H1 (cell line): ENCODE measurements at regions not wholly inside any gene's neighbourhood (a gene's known extent, or its start where the extent isn't known, plus 50 kb on each side); places are given as distances from the start of the nearest gene placed in this dataset.
"Not testable (repeated sequence)": the region's sequence is repeated elsewhere in the genome, so short reads cannot be mapped to it uniquely, and the experiment has no call there.

Experiments
- CTCF ChIA-PET: fragments of 300-600 bp; sonication (Branson Sonifier 250); formaldehyde crosslinking; loops from one replicate; lab custom pipeline; 2021; ENCODE audit not compliant: partially characterized antibody; lab: Charles Lee
- POLR2A ChIA-PET: fragments of 300-600 bp; sonication (Branson Sonifier 250); formaldehyde crosslinking; loops from one replicate; lab custom pipeline; 2021; ENCODE audit warnings: inconsistent platforms; ENCODE audit not compliant: partially characterized antibody; lab: Charles Lee
- DNase-seq, 2 experiments: peaks; one replicate each; pipeline versions ENCODE4 v3.0.0 to v3.0.0-alpha.2; 2010 to 2022; ENCODE audit warnings: low spot score in 2 of 2, low read depth in 1 of 2, mixed read lengths in 1 of 2
- FAIRE-seq: peaks from 2 replicates; lab custom pipeline; 2011; peaks lifted over from hg19 to GRCh38; lab: Jason Lieb, UNC
- H2AFZ ChIP-seq: 2 replicates; pipeline ENCODE4 v1.8.1; 2012; ENCODE audit warnings: low read length, inconsistent platforms
- H2AK5ac ChIP-seq: 2 replicates; pipeline ENCODE4 v1.6.1; 2013; ENCODE audit warnings: low read depth, low read length
- H2BK120ac ChIP-seq: replicated peaks from 2 replicates; pipeline ENCODE3; 2013; ENCODE audit warnings: low read depth, low read length, inconsistent platforms
- H2BK12ac ChIP-seq: 2 replicates; pipeline ENCODE4 v1.6.1; 2013; ENCODE audit warnings: low read depth, low read length
- H2BK15ac ChIP-seq: 2 replicates; pipeline ENCODE4 v1.6.1; 2013; ENCODE audit warnings: low read length
- H2BK20ac ChIP-seq: 2 replicates; pipeline ENCODE4 v1.6.1; 2013; ENCODE audit warnings: low read length
- H2BK5ac ChIP-seq: 2 replicates; pipeline ENCODE4 v1.6.1; 2013; ENCODE audit warnings: low read depth, low read length
- H3K14ac ChIP-seq: 2 replicates; pipeline ENCODE4 v1.6.1; 2013; ENCODE audit warnings: inconsistent platforms; ENCODE audit not compliant: insufficient read length
- H3K18ac ChIP-seq: 2 replicates; pipeline ENCODE4 v1.6.1; 2013; ENCODE audit warnings: low read length; ENCODE audit errors: extremely low read depth
- H3K23ac ChIP-seq: 2 replicates; pipeline ENCODE4 v1.6.1; 2013; ENCODE audit warnings: inconsistent platforms; ENCODE audit not compliant: insufficient read length
- H3K23me2 ChIP-seq: 2 replicates; pipeline ENCODE4 v1.6.1; 2013; ENCODE audit warnings: low read depth, low read length
- H3K27ac ChIP-seq: 2 replicates; pipeline ENCODE4 v1.6.1; 2011; ENCODE audit warnings: low read depth, low read length, inconsistent platforms
- H3K27me3 ChIP-seq, 4 experiments: replicated peaks in 1 of 4; 1 replicate in 1 of 4; 2 replicates in 3 of 4; pipeline versions ENCODE4 v1.6.1 to v1.8.1; 2011 to 2013; ENCODE audit warnings: low read length in 3 of 4, mild to moderate bottlenecking in 3 of 4, inconsistent platforms in 2 of 4, mixed read lengths in 2 of 4, moderate library complexity in 1 of 4; ENCODE audit not compliant: control insufficient read depth in 3 of 4, insufficient read depth in 3 of 4; ENCODE audit errors: extremely low read depth in 1 of 4
- H3K36me3 ChIP-seq, 4 experiments: 2 replicates each; pipeline versions ENCODE4 v1.6.1 to v1.8.1; 2011 to 2013; ENCODE audit warnings: mild to moderate bottlenecking in 4 of 4, low read length in 3 of 4, moderate library complexity in 2 of 4, control low read depth in 1 of 4, inconsistent platforms in 1 of 4; ENCODE audit not compliant: insufficient read depth in 4 of 4, control insufficient read depth in 2 of 4
- H3K4ac ChIP-seq: replicated peaks from 2 replicates; pipeline ENCODE3; 2013; ENCODE audit warnings: low read length, low read depth, mixed read lengths, inconsistent platforms; ENCODE audit not compliant: insufficient read length
- H3K4me1 ChIP-seq, 4 experiments: replicated peaks in 1 of 4; 1 replicate in 1 of 4; 2 replicates in 3 of 4; pipeline versions ENCODE4 v1.6.1 to v1.8.1; 2011 to 2013; ENCODE audit warnings: low read length in 3 of 4, inconsistent platforms in 2 of 4, mixed read lengths in 1 of 4; ENCODE audit not compliant: insufficient read depth in 4 of 4, control insufficient read depth in 3 of 4
- H3K4me2 ChIP-seq, 2 experiments: 2 replicates each; pipeline versions ENCODE4 v1.6.1 to v1.8.1; 2011 to 2013; ENCODE audit warnings: low read depth in 2 of 2, low read length in 2 of 2, control low read depth in 1 of 2, inconsistent platforms in 1 of 2, mild to moderate bottlenecking in 1 of 2; ENCODE audit not compliant: insufficient read depth in 1 of 2
- H3K4me3 ChIP-seq, 4 experiments: fragments of 200-600, 300-600 bp in 1 of 4; sonication (generic), shearing (Covaris generic), sonication (Bioruptor Twin) in 1 of 4; 2 replicates each; pipeline versions ENCODE4 v1.5.1 to v1.8.1; 2011 to 2016; ENCODE audit warnings: low read length in 4 of 4, low read depth in 3 of 4, control low read depth in 2 of 4, inconsistent platforms in 2 of 4, mild to moderate bottlenecking in 2 of 4, mixed read lengths in 1 of 4, moderate library complexity in 1 of 4; ENCODE audit not compliant: insufficient read depth in 2 of 4; ENCODE audit errors: extremely low read depth in 1 of 4
- H3K56ac ChIP-seq: replicated peaks from 2 replicates; pipeline ENCODE3; 2013; ENCODE audit warnings: low read depth, mild to moderate bottlenecking, mixed read lengths, low read length, inconsistent platforms; ENCODE audit not compliant: insufficient read length
- H3K79me1 ChIP-seq: 2 replicates; pipeline ENCODE4 v1.6.1; 2013; ENCODE audit warnings: low read depth, low read length, control low read depth
- H3K79me2 ChIP-seq, 2 experiments: 2 replicates each; pipeline versions ENCODE4 v1.6.1 to v1.8.1; 2012 to 2013; ENCODE audit warnings: low read length in 2 of 2, mild to moderate bottlenecking in 2 of 2, inconsistent platforms in 1 of 2; ENCODE audit not compliant: insufficient read depth in 2 of 2, control insufficient read depth in 1 of 2
- H3K9ac ChIP-seq, 4 experiments: replicated peaks in 1 of 4; 1 replicate in 1 of 4; 2 replicates in 3 of 4; pipeline versions ENCODE4 v1.6.1 to v1.8.1; 2011 to 2013; ENCODE audit warnings: low read depth in 3 of 4, low read length in 3 of 4, control low read depth in 2 of 4, mild to moderate bottlenecking in 2 of 4, moderate library complexity in 2 of 4, inconsistent platforms in 1 of 4; ENCODE audit errors: extremely low read depth in 1 of 4
- H3K9me3 ChIP-seq, 2 experiments: 2 replicates each; pipeline versions ENCODE4 v1.6.1 to v1.8.1; 2012 to 2013; ENCODE audit warnings: mild to moderate bottlenecking in 2 of 2, moderate library complexity in 2 of 2, control low read depth in 1 of 2, inconsistent platforms in 1 of 2, low read depth in 1 of 2, low read length in 1 of 2, mixed read lengths in 1 of 2; ENCODE audit not compliant: insufficient read depth in 2 of 2
- H4K20me1 ChIP-seq, 2 experiments: replicated peaks in 1 of 2; 2 replicates each; pipeline versions ENCODE3 to v1.8.1; 2011 to 2013; ENCODE audit warnings: inconsistent platforms in 2 of 2, low read length in 2 of 2, mild to moderate bottlenecking in 1 of 2; ENCODE audit not compliant: insufficient read depth in 2 of 2, control insufficient read depth in 1 of 2
- H4K5ac ChIP-seq: 2 replicates; pipeline ENCODE4 v1.6.1; 2013; ENCODE audit warnings: low read length, low read depth, mixed read lengths, inconsistent platforms; ENCODE audit not compliant: insufficient read length
- H4K8ac ChIP-seq: 2 replicates; pipeline ENCODE4 v1.8.0; 2013; ENCODE audit warnings: mild to moderate bottlenecking, moderate library complexity, low read length, inconsistent platforms; ENCODE audit not compliant: insufficient read depth; ENCODE audit errors: extremely low read depth
- H4K91ac ChIP-seq: replicated peaks from 2 replicates; pipeline ENCODE3; 2013; ENCODE audit warnings: low read length, mixed read lengths, inconsistent platforms; ENCODE audit not compliant: insufficient read length
- WGBS, 2 experiments: shearing (Covaris generic) in 1 of 2; methylation state at CpG; one replicate each; pipeline versions ENCODE4 v1.1.6 to v1.1.7; 2013 to 2015; ENCODE audit warnings: low lambda C conversion rate in 2 of 2, mixed read lengths in 2 of 2, inconsistent platforms in 1 of 2, low coverage in 1 of 2, missing lambda C conversion rate in 1 of 2; ENCODE audit not compliant: insufficient replicate concordance in 2 of 2, insufficient coverage in 1 of 2, insufficient read length in 1 of 2; ENCODE audit errors: extremely low coverage in 1 of 2, missing lambda C conversion rate in 1 of 2; 5-methylcytosine and 5-hydroxymethylcytosine counted together

- H3K18ac ChIP-seq, DNase-seq, H3K79me1 ChIP-seq, H3K9me3 ChIP-seq, POLR2A ChIA-PET, H3K36me3 ChIP-seq, H3K23ac ChIP-seq, H3K27me3 ChIP-seq, H3K79me2 ChIP-seq, CTCF ChIA-PET, H3K27ac ChIP-seq, H3K4me2 ChIP-seq, H3K14ac ChIP-seq, FAIRE-seq, H4K8ac ChIP-seq, H3K4me1 ChIP-seq, H3K4me3 ChIP-seq, H2AFZ ChIP-seq, H4K5ac ChIP-seq, H3K9ac ChIP-seq, H2BK120ac ChIP-seq: not testable (repeated sequence)
- H3K56ac ChIP-seq = peak overlapping the region; percentile 46
- peak overlapping the region; percentile 98 for H2BK12ac ChIP-seq
- peak overlapping the region; percentile 69 for H3K4ac ChIP-seq
- peak overlapping the region; percentile 85; the same call in 1 of the 2 replicates for H2AK5ac ChIP-seq
- peak overlapping the region; percentile 30 for H4K91ac ChIP-seq
- H4K20me1 ChIP-seq = peaks cover 0 to 19% of the 10 kb centered on the region in 2 experiments
- WGBS, 2 experiments = 89% methylated on average over 6 of the region's 6 CpGs; no CpG with 5 or more reads in 1 of the 2 experiments
- 0 out of 2 replicates have a peak overlapping the region, but pooled peaks have one; percentile 0 for H2BK20ac ChIP-seq
- 0 out of 2 replicates have a peak overlapping the region, but pooled peaks have one; percentile 0 for H2BK5ac ChIP-seq
- H2BK15ac ChIP-seq = peak overlapping the region; percentile 95
- peaks cover 24% of the 10 kb centered on the region for H3K23me2 ChIP-seq
Observed at GRCh38 chr22:44618910-44619309, 83.1 kb upstream of the PRR5 start.
